Activated naive CD4-positive, alpha-beta T cell treated with anti-CD3 and anti-CD28 coated beads, Interleukin-2, amount 10 ng/mL, durations not matched to agents 7 days and 5 days (primary cell): ENCODE measurements at regions not wholly inside any gene's neighbourhood (a gene's known extent, or its start where the extent isn't known, plus 50 kb on each side); places are given as distances from the start of the nearest gene placed in this dataset.

ENCODE experiments used
- CTCF ChIA-PET: fragments of 350-600 bp; sonication (Branson Sonifier 250); formaldehyde crosslinking; loops from one replicate; lab custom pipeline; 2021; ENCODE audit warnings: antibody characterized with exemption; lab: Charles Lee
- DNase-seq: peaks from one replicate; pipeline ENCODE4 v3.0.0-alpha.2; 2020
- H3K27ac Mint-ChIP-seq: one replicate; pipeline ENCODE4 v1.8.0; 2021; ENCODE audit warnings: mild to moderate bottlenecking, moderate library complexity, mixed read lengths
- H3K27me3 Mint-ChIP-seq: one replicate; pipeline ENCODE4 v1.8.0; 2021; ENCODE audit warnings: mild to moderate bottlenecking, mixed read lengths
- H3K36me3 Mint-ChIP-seq: one replicate; pipeline ENCODE4 v1.8.0; 2021; ENCODE audit warnings: mixed read lengths
- H3K4me1 Mint-ChIP-seq: one replicate; pipeline ENCODE4 v1.8.0; 2021; ENCODE audit warnings: mixed read lengths
- H3K4me3 Mint-ChIP-seq: one replicate; pipeline ENCODE4 v1.8.0; 2021; ENCODE audit warnings: mild to moderate bottlenecking, moderate library complexity, mixed read lengths
- H3K9me3 Mint-ChIP-seq: one replicate; pipeline ENCODE4 v1.8.0; 2021; ENCODE audit warnings: mixed read lengths

DNA sequence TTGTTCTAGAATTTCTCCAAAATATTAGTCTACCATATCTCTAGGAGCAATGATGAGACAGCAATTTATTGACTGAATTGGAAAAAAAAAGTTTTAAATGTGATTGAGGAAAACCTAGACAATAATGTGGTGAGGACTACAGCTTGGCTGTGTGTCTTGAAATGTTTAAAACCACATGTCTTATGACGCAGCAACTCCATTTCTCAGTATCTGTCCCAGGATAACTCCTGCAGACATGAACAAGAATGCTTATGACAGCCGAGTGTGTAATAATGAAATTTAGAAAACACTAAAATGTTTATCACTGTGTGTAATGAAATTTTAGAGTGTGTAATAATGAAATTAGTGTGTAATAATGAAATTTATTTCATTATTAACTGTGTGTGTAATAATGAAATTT is 254.1 kb upstream of the DAPK1 start:
- CTCF ChIA-PET: no interaction called here
- Mint-ChIP-seq H3K4me1 (no peaks in the 10 kb centered on the region), H3K36me3 (no peaks in the 10 kb centered on the region), H3K9me3 (no peaks in the 10 kb centered on the region), H3K27me3 (no peaks in the 10 kb centered on the region), H3K4me3 (no peak overlapping the region), H3K27ac (no peak overlapping the region)
- no peak for DNase-seq

DNA sequence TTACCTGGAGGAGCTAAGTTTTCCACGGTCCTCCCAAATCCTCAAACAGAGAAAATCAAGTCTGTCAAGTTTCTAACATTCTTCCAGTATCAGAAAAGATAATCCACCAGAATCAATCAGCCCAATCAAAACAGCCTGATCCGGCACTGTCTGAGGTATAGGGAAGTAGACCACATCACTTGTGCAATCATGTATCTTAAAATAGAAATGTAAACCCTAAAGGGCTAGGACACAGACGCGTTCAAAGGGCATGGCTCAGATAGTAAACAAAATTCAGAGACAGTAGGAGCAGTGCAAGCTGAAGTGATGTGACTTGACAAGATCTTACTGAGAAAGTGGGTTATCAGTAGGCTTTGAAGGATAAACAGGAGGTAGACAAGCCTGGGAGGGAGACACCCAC is 252.4 kb upstream of the DAPK1 start:
- DNase-seq: no peak
- CTCF ChIA-PET: no interaction called here
- Mint-ChIP-seq H3K9me3 (no peaks in the 10 kb centered on the region), H3K4me1 (no peaks in the 10 kb centered on the region), H3K27me3 (no peaks in the 10 kb centered on the region), H3K36me3 (no peaks in the 10 kb centered on the region), H3K27ac (no peak overlapping the region), H3K4me3 (no peak overlapping the region)

DNA sequence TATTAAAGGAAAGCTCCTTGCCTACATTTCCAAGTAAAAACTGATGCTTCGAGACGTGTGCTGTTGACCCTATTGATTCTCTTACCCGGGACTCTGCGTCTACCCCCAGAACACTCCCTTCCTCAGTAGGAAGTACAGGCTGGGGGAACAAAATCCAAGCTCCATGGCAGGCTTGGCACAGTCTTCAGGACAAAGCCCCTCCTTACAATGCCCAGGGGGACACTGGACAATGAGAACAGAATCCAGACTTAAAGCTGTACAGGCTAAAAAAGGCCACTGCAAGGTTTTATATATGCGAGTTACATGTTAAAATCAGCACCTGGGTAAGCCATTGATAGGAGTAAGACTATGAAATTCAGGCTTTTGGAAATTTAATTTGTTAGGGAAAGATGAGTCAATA is 250.6 kb upstream of the DAPK1 start:
- Mint-ChIP-seq H3K27ac (no peak overlapping the region), H3K4me1 (no peaks in the 10 kb centered on the region), H3K36me3 (no peaks in the 10 kb centered on the region), H3K27me3 (no peaks in the 10 kb centered on the region), H3K4me3 (no peak overlapping the region), H3K9me3 (no peaks in the 10 kb centered on the region)
- CTCF ChIA-PET: no interaction called here
- DNase-seq: no peak

DNA sequence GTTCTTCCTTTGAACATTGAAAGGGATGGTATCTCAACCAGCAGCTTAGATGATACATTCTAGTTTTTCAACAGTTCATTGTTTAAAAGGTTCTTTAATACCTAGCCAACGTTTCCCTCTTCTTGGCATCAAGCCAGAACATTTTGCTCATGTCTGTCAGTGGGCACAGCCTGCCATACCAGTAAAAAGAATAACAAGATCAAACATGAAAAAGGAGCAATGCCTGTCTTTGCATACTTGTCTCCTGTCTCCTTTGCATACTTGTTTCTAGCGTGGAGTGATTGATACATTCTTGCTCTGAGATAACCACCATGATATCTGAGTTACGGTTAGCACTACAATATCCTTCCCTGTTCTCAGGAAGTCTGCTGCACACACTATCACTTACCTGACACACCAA is 248.6 kb upstream of the DAPK1 start:
- Mint-ChIP-seq H3K9me3 (no peaks in the 10 kb centered on the region), H3K36me3 (no peaks in the 10 kb centered on the region), H3K27me3 (no peaks in the 10 kb centered on the region), H3K27ac (no peak overlapping the region), H3K4me1 (no peaks in the 10 kb centered on the region), H3K4me3 (no peak overlapping the region)
- CTCF ChIA-PET: no interaction called here
- no peak for DNase-seq

DNA sequence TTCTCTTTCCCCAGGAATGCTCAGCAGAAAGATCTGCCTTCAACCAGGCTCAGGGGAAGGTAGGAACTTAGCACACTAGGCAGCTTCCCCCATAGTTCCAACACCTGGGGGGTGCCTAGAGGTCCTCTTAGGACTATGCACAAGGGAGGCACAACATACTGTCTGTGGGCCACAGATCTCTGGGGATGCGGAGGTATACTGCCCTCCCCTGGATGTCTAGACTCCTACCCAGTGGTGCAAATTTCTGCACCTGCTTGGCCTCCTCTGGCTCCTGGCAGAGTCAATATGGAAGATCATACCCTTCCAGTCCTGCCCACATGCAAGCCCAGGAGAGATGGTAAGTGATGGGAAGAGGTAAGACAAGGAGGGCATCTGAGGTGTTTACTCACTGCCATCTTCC is 247.5 kb upstream of the DAPK1 start:
- H3K27ac Mint-ChIP-seq: no peak overlapping the region
- H3K4me1 Mint-ChIP-seq: no peaks in the 10 kb centered on the region
- no peaks in the 10 kb centered on the region for H3K27me3 Mint-ChIP-seq
- H3K9me3 Mint-ChIP-seq: no peaks in the 10 kb centered on the region
- H3K4me3 Mint-ChIP-seq: no peak overlapping the region
- DNase-seq: no peak
- no peaks in the 10 kb centered on the region for H3K36me3 Mint-ChIP-seq
- CTCF ChIA-PET: no interaction called here

DNA sequence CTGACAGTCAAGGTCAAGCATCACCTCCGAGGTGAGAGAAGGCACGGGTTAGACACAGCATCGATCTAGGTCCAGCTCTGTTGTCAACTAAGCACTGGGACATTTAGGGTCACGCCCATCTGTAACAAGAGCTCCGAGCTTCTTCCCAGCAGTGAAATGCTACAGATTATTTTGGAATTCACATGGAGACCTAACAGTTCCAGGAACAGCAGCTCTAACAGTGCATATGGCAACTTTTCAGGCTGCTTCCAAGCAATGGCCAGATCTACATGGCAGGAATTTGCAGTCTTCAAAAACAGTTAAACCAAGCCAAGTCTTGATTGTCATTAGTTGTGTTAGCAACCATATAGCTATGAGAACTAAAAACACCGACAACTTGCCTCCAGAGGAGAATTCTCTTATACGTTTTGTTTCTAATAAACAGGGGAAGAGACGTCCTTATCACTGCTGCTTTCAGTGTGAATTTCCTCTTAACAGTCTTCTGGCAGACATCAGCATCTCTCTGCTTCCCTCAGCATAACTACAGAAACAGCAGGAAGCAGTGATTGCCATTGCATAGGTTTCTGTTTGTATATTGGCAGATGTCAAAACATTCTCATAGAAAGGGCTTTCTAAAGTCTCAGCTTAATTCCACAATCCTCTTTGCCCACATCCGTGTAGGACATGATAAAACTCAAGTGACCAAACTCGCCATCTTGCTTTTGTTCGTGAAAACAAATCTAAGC is 242.1 kb upstream of the DAPK1 start:
- no peaks in the 10 kb centered on the region for H3K36me3 Mint-ChIP-seq
- H3K27ac Mint-ChIP-seq: no peak overlapping the region
- no peaks in the 10 kb centered on the region for H3K27me3 Mint-ChIP-seq
- H3K4me3 Mint-ChIP-seq: no peak overlapping the region
- no peaks in the 10 kb centered on the region for H3K4me1 Mint-ChIP-seq
- CTCF ChIA-PET: no interaction called here
- H3K9me3 Mint-ChIP-seq: no peaks in the 10 kb centered on the region
- no peak for DNase-seq

DNA sequence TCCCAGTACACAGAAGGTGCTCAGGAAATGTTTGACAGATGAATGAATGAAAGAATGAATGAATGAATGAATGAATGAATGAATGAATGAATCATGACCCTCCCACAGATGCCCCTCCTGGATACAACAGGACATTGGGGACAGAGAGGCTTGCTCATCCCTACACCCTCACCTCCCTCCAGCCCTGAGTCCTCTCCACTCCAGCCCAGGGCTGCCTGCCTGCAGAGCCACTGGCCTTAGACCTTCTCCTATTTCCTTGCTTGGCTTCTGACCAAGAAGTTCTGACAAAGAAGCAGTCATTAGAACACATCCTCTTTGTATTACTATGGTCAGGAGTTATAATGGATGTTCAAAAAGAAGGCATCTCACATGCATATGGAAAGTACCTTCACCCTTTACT is 240.7 kb upstream of the DAPK1 start:
- H3K4me1 Mint-ChIP-seq: no peaks in the 10 kb centered on the region
- no peaks in the 10 kb centered on the region for H3K9me3 Mint-ChIP-seq
- no peak for DNase-seq
- no peaks in the 10 kb centered on the region for H3K27me3 Mint-ChIP-seq
- no peaks in the 10 kb centered on the region for H3K36me3 Mint-ChIP-seq
- no peak overlapping the region for H3K4me3 Mint-ChIP-seq
- no peak overlapping the region for H3K27ac Mint-ChIP-seq
- CTCF ChIA-PET: no interaction called here

DNA sequence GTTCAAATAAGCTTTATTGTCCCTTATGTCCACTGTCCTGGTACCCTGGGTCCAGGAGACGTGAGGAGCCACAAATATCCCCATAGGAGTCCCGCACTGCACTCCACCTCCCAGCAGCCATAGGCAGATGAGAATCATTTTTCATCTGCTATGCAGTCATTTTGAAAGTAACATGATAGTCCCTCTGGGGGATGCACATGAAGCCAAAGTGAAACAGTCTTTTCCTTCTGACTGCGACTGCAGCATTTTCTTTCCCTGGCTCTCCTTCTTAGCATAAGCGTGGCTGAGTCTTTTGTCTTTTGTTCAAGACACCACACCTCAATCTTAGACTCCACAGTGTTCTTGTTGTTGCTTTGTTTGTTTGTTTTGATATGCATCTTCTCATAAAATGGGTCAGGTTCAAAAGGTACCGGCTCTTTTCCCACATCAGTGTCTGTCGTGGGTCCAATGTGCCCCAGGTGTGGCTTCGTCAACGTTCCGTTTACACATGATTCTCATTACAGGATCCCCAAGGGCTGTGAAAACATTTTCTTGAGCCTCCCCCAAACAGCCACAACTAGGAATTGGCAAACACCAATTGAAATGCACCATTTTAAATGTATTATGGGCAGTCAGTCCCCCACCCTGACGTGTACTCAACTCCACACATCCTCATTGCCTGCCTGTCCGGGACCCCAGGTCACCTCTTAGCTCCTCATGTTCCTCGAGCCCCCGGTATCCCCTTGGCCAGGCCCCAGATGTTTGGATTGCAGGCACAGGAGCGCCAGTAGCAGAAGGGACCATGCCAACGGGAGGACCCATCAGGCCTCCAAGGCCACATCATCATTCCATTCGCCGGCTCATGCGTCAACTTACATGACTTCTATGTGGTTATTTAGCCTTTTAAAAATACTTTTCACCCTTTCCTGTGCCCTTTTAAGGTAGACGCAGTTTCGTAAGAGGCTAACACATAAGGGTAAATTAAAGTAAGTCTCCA is 237.8 kb upstream of the DAPK1 start:
- Mint-ChIP-seq H3K27me3 (no peaks in the 10 kb centered on the region), H3K4me1 (no peaks in the 10 kb centered on the region), H3K4me3 (no peak overlapping the region), H3K36me3 (no peaks in the 10 kb centered on the region), H3K9me3 (no peaks in the 10 kb centered on the region), H3K27ac (no peak overlapping the region)
- no peak for DNase-seq
- CTCF ChIA-PET: interaction anchor here (0.6 kb wide), 1 partner anchor 751 kb away, joined by 5 read pairs; no protein-coding TSS in a partner anchor

DNA sequence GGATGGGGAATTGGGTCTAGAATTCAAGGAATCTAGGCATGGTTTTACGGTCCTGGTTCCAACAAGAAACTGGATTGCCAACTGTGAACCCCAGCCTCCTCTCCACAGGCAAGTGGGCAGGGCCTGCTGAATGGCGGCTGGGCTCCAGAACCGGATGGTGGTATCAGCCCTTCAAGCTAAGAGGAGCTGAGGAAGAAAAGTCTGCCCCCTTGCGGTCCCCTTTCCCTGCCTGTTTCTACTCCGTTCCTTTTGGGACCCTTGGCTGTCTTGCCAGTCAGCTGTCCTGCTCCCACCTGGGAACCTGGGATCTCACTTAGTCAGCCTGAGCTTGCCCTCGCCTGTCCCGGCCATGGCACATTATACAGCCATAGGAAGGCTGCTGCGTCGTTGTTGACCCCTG is 234.4 kb upstream of the DAPK1 start:
- no peaks in the 10 kb centered on the region for H3K4me1 Mint-ChIP-seq
- no peaks in the 10 kb centered on the region for H3K36me3 Mint-ChIP-seq
- H3K27ac Mint-ChIP-seq: no peak overlapping the region
- no peaks in the 10 kb centered on the region for H3K27me3 Mint-ChIP-seq
- DNase-seq: no peak
- H3K9me3 Mint-ChIP-seq: no peaks in the 10 kb centered on the region
- CTCF ChIA-PET: no interaction called here
- H3K4me3 Mint-ChIP-seq: no peak overlapping the region

DNA sequence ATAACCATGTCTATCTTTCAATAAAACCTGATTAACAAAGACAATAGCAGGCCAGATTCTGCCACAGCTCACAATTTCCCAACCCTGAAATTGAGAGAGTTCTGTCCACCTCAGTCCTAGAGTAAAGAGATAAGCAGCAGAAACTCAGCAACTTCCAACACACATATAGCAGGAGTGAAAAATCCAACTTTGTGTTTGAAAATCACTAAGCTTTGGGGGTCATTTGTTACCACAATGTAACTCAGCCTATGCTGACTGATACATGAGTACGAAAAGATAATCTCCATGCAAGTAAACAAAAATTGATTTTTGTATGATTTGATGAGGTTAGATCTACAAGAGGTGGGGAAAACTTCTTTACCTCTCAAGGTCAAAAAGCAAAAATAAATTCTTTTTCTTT is 231.0 kb upstream of the DAPK1 start:
- DNase-seq: no peak
- H3K4me1 Mint-ChIP-seq: no peaks in the 10 kb centered on the region
- no peaks in the 10 kb centered on the region for H3K9me3 Mint-ChIP-seq
- H3K27me3 Mint-ChIP-seq: peaks cover 5% of the 10 kb centered on the region
- no peaks in the 10 kb centered on the region for H3K36me3 Mint-ChIP-seq
- H3K27ac Mint-ChIP-seq: no peak overlapping the region
- H3K4me3 Mint-ChIP-seq: no peak overlapping the region
- CTCF ChIA-PET: interaction anchor here (1.2 kb wide), 1 partner anchor 12 kb away, joined by 3 read pairs; no protein-coding TSS in a partner anchor

DNA sequence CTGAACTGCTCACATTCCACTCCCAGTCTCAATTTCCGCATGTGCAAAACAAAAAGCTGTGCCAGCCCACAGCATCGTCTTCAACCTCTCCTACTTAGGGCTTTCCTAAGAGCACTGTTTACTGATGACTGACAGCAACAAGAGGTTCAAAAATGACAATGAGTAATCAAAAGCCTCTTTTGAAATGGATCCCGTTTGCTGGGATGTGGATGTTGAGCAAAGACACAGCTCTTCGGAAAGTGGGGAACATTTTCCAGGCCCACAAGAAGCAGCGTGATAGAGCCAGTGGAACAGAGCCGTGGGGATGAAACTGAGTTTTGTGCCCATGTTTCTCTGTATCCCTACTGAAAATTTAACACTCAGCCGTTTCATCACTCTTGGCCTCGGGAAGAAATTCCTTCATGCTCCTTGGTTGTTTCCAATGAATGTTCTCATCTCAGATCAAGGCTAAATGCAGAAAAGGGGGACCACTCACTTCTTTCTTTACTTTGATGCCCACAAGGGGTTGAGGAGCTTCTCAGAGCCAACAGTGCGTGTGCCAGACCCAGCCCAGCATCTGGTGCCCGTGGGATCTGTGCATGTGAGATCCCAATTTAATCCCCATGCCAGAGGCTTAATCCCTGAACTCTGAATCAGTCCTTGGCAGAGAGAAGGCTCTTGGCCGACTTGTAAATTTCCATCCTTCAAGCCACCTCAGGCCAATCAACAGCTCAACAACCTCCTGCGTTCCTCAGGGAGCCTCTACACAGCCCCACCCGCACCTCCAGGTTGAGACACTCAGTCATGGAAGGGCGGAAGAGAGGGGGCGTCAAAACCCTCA is 230.2 kb upstream of the DAPK1 start:
- CTCF ChIA-PET: no interaction called here
- peaks cover 5% of the 10 kb centered on the region for H3K27me3 Mint-ChIP-seq
- no peak for DNase-seq
- no peak overlapping the region for H3K27ac Mint-ChIP-seq
- H3K4me1 Mint-ChIP-seq: peaks cover 4% of the 10 kb centered on the region
- H3K4me3 Mint-ChIP-seq: no peak overlapping the region
- no peaks in the 10 kb centered on the region for H3K36me3 Mint-ChIP-seq
- no peaks in the 10 kb centered on the region for H3K9me3 Mint-ChIP-seq

DNA sequence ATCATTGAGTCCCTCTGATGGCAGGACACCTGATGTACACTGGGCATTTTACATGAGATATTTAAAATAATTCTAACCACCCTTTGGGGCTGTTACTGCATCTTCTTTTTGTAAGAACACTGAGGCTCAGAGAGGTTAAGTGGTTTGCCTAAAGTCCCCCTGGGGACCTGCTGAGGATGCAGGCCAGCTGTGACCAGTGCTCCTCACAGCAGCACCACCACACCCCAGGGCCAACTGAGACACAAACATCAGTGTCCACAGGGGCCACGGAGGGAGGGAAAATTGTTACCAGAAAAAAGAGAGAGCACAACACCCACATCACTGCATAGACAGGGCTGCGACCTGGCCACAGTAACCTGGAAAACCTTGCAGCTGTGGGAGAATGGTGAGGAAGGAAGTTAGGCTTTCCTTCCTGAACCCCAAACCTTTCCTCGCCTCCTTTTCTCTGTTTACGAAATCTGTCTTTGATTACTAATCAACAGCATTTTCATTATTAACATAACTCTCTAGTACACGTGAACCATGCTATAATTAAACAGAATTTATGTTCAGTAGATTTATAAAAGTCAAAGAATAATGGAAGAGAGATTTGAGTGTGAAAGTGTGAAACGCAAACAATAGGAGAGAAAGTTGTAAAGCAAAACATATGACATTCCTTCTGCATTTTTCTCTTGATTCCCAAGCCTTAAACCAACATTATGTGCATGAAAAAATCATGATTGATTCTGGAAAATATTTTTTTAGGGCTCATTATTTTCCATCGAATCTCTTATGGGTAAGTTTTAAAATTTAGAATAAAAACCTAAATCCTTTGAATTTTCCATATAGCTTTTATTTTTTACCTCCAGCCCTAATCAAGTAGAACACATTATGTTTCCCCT is 228.1 kb upstream of the DAPK1 start:
- no peaks in the 10 kb centered on the region for H3K36me3 Mint-ChIP-seq
- CTCF ChIA-PET: no interaction called here

DNA sequence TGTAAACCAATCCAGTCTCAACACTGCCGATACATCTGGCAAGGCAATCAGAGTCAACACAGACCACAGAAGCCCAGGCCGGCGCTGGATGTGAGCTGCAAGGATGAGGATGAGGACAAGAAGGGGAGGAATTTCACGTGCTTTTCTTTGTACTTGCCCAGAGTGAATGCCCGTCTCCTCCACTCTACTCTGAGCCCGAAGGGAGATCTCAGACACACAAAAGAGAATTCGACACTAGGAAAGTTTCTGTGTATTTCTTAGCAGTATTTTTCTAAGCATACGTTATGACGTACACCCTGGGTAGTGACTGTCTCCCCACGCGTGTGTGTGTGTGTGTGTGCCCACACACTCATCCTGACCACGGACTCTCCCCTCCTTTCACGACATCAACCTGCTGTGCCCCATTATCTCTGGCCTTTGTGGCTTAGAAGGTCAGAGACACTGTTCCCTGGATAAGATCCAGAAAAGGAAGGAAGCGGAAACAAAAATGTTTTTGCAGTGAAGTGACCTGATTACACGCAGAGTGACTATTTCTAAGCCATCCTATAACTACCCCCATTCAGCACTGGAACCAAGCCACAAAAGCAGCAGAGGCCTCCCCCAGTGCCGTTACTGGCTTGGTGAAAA is 227.3 kb upstream of the DAPK1 start:
- H3K4me1 Mint-ChIP-seq: peaks cover 4% of the 10 kb centered on the region
- no peak overlapping the region for H3K4me3 Mint-ChIP-seq
- no peak overlapping the region for H3K27ac Mint-ChIP-seq
- peaks cover 5% of the 10 kb centered on the region for H3K27me3 Mint-ChIP-seq
- CTCF ChIA-PET: no interaction called here
- H3K9me3 Mint-ChIP-seq: no peaks in the 10 kb centered on the region
- no peak for DNase-seq
- no peaks in the 10 kb centered on the region for H3K36me3 Mint-ChIP-seq

More for the DNA sequence above, 228.1 kb upstream of the DAPK1 start:
- peaks cover 4% of the 10 kb centered on the region for H3K4me1 Mint-ChIP-seq
- DNase-seq: no peak
- no peak overlapping the region for H3K27ac Mint-ChIP-seq
- peaks cover 5% of the 10 kb centered on the region for H3K27me3 Mint-ChIP-seq
- H3K9me3 Mint-ChIP-seq: no peaks in the 10 kb centered on the region
- no peak overlapping the region for H3K4me3 Mint-ChIP-seq
